HK-2 (cell line): ENCODE measurements at regions not wholly inside any gene's neighbourhood (a gene's known extent, or its start where the extent isn't known, plus 50 kb on each side); places are given as distances from the start of the nearest gene placed in this dataset.

Experiments
- DNase-seq: peaks from one replicate; pipeline ENCODE4 v3.0.0-alpha.2; 2018; ENCODE audit not compliant: unreplicated experiment

DNA sequence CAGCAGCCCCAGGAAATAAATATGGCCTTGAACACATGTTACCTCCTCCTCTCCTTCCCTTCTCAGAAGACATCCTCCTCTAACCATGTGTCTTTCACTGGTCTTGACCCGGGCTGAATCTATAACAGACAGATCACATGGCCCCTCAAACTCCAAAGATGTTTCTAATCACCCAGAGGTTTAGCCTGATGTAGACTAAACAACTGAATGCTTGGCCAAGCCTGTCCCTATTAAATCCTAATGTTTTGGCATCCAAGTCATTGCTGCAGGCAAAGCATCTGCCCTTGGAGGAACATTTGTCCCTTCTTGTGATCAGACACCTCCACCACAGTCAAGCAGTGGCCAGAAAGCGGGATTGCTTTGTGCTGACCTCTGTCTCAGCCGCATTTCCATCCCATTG is 65.5 kb downstream of the ANKRD60 start:
- no peak for DNase-seq

DNA sequence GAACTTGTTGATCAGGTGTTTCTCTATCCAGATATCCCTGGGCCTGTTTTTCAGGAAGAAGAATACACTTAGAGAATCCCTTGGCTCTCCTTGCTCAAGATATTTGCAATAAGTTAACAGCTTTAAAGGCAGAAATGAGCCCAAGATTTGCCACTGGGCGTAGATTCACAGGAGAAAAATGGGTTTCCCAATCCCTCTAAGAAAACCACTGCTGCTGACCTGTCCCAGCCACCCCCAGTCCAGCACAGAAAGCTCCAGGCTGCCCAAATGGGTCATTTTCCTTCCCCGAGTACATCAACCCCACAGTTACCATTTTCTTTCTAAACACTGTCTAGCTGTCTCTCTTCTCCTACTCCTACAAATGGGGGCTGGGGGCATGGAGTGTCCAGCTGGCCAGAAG is 67.3 kb downstream of the ANKRD60 start:
- no peak for DNase-seq

DNA sequence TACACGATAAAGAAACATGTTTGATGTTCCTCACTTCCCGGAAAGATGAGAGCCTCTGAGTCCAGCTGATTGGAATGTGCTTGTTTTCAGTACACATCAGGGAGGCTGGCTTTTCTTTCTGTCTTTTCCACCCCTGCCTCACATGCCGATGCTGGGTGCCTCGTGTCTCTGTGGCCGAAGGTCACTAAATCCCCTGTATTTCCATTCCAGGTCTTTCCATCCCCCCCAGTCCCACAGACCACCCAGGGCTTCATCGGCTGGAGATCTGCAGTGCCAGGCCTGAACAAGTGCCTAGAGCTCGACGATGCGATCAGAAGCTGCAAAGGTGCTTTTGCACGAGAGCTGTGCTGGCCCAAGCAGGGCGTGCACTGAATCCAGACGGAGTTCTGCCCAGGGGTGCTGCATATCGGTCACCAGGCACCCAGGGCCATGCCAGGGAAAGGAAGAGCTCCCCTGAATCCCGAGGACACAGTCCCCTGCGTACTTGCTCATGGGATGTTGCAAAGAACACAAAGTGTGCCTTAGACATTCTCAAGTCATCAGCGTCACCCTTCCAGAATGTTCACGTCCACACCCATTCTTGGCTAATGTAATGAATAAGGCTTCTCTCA is 67.9 kb downstream of the ANKRD60 start:
- DNase-seq, result no peak

DNA sequence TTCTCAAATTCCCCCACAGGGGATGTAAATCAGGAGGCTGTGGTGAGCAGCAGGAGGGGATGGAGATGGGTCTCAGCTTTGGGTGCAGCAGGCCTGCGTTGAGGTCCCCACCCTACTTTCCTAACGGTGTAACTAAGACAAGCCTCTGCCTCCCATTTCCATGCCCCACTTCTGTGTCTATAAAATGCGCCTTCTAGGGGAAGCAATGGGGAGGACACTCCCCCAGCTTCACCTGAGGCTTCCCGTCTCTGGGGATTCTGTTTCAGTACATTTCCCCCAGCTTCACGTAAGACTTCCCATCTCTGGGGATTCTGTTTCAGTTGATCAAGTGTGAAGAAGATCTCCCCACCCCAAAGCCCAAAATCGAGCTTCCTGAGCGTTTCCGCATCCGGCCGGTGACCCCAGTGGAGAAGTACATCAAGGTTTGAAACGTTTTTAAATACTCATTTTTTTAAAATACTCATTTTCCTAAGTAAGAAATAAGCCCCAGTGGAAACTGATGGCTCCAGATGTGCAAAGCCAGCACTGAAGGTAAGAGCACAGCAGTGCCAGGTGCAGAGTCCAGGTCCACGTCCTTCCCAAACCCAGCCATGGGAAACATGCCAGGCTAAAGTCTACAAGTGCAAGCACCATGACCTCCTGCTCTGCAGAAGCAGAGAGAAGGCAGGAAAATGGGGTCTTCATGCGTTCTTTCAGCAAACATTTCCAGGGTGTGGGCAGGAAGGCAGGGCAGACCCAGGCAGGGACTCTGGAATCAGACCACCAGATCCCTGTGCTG is 73.1 kb downstream of the ANKRD60 start:
- no peak for DNase-seq

DNA sequence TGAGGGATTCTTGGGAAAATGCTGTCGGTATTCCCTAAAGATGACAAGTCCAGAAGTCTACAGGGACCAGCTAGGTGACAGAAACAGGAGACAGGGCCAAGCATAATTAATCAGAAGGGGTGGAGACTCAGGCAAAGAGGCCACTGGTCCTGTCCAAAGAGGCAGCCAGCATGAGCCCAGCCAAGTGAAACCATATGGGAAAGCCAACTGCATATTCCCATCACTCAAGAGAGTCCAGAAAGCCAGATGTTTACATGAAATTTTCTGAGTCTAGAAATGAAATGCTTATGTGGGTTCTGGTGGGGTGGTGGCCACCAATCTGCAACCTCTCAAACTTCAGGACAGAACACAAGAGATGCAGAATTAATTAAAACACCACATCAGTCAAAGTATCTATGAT is 74.3 kb downstream of the ANKRD60 start:
- no peak for DNase-seq

DNA sequence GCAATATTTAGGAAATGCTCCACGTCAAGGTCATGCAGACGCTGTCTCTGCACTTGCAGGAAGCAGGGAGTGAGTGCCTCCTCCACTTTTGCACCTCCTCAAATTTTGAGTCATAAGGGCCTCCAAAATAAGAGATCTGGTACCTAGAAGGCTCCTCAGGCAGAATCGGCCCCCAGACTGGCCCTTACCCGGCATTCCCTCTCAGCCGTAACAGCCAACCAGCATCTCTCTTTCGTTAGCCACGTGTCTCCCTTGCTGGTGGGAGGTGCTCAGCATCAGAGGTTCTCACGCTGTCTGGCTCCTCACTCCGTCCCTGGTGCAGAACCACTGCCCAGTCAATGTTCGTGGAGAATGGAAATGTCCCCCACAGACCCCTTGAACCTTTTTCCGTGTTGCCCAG is 75.3 kb downstream of the ANKRD60 start:
- DNase-seq, result no peak

DNA sequence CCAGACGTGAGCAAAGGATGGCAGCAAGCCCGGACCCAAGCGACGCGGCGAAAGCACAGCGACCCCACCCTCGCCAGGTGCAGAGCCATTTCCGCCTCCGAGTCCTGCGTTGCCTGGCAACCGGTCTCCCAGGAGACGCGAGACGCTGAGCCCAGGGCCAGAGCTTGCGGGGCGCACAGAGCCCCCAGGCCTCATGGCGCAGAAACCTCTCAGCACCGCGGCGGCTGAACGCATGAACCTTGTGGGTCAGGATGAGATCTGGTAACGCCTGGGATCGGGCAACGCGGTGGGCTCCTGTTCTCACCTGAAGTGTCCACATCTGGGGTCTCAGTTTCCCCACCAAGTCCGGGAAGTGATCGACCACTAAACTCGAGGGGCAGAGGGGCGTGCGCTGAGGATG is 77.7 kb downstream of the ANKRD60 start:
- no peak for DNase-seq

DNA sequence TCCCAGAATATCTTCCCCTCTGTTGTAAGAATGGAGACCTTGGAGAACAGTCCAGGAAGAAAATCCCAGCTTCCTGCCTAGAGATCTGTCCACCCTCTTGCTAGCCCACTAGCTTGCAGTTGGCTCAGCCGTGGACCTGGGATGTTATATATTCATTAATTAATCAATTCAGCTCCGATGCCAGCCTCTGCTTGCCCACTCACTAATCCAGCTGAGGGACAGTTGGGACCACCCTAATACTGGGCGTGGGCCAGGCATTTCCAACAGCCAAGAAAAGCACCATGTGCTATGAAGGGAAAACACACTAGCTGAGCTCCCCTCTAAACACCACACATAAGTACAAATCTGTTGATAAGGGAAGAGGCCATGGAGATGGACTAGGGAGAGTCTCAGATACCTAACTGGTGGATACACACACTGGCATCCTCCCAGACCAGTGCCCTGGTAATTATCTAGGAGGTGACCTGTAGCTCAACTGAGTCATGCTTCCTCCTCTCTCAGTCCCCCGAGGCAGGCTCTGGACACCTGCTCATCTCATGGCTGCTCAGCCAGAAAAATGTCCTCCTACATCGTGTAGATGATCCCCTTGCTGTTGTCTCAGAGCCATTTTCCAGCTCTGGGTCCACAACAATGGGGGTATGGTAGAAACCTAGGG is 78.9 kb downstream of the ANKRD60 start:
- DNase-seq, result no peak

DNA sequence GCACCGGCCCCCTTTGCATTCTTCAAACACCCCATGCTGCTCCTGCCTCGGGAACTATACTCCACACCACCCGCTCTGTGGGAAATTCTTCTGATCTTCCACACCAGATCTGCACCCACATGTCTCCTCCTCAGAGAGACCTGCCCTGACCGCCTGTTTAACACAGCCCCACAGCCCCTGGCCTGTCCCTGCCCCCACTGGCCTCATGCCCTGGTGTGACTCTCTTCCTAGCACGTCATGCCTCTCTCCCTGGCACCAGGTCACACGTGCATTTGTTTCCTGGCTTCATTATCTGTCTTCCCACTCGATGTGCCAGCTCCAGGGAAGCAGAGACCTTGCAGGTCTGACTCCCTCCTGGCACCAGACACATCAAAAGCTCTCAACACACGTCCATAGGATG is 79.6 kb downstream of the ANKRD60 start:
- no peak for DNase-seq

DNA sequence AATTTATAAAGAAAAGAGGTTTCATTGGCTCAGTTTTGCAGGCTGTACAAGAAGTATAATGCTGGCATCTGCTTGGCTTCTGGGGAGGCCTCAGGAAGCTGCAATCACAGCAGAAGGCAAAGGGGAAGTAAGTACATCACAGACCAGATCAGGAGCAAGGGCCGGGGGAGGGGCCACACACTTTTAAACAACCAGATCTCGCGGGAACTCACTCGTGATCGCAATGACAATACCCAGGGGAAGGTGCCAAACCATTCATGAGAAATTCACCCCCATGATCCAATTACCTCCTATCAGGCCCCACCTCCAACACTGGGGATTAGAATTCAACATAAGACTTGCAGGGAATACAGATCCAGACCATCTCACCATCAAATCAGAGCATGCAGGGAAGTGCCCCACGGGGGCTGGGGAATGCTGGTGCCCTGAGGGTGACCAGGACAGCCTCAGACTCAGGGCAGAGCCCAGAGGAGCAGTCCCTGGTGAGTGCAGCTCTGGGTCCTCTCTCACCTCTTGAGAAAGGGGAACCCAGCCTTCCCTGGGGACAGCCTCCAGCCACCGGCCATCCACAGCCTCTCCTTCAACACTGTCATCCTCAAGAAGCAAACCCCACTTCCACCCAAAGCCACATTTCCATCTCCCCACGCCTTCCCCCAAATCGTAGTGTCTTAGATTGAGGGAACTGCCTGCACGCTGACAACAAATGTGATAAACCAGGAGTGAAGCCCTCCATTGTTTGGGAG is 80.7 kb downstream of the ANKRD60 start:
- no peak for DNase-seq

DNA sequence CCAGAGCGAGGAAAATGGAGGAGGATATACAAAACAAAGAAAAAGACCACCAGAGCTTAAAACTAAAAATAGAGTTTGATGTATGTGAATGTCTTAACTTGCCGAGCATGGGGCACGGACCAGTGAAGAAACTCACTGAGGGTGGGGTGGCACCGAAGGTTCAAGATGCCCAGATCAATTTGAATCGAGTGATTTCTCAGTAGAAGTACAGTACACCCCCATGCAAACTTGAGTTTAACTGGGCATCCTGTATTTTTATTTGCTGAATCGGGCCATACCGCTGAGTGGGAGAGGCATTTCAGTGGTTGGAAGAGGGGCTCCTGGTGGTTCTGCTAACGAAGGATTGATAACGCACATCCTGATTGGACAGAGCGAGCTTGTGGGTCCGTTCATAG is 81.7 kb downstream of the ANKRD60 start:
- DNase-seq, result no peak

DNA sequence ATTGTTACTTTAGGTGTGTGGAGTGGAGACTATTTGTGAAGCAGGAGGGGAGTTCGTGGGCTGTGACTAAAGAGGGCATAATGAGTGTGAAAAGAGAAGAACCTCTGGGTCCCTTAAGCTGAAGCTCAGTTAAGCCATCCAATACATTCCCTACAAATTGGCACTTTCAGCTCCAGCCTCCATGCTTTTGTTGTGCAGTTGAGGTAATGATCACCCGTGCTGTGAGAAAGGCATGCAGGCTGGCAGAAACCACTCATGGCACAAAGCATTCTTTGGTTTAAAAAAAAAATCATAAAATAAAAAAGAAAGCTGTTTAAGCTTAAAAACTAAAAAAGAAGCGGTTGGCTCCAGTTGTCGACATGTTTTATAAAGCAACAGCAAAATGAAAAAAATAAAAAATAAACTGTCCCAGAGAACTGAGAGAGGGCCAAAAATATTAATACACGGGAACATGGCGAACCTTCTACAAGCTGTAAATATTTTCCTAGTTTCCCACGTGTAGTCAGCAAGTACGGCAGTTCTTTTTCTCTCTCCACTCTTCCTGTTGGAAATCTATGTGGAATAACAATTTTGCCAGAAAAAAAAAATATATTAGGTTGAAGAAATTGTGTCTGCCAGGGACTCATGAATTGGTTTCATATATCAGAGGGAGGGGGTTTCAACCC is 82.2 kb downstream of the ANKRD60 start:
- DNase-seq, result no peak

DNA sequence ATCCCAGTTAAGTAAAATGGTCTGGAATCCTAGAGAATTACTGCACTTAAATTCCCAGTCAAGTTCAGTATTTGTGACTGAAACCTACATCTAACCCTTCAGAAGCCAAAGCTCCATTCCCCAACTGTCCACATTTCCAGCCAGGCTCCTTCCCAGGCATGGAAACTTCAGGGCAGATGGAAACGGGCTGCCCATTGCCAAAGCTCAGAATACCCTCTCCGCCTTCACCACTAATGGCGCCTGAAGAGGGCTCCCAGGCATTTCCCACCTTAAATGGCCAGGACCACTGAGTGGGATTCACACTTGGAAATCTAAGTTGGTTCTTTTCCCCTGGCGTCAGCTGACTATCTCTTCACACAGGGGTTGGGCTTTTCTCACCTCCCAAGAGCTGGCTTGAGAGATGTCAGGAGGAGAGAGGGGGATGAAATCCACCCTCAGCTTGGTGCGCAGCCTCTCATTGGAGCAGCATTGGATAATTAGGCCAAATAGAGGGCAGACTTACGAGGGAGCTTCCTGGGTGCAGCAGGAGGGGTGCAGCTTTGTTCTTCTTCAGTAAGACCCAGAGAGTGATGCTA is 82.9 kb downstream of the ANKRD60 start:
- DNase-seq, result no peak

DNA sequence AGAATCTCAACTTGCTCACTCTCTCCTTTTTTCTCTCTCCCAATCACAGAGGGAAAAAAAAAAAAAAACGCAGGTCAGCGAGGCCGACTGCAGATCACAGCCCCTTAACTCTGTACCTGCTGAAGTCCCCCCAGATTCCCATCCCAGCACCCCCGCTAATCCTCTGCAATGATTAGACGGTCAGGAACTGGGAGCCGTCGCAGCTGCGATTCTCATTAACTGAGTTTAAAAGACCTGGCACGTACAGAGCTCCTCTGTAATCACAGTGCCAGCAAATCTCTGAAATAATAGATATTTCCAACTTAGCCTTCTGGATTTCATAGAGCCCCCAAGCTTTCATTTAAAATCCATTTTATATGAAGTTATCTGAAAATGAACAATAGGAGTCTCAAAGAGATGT is 84.4 kb downstream of the ANKRD60 start:
- no peak for DNase-seq

DNA sequence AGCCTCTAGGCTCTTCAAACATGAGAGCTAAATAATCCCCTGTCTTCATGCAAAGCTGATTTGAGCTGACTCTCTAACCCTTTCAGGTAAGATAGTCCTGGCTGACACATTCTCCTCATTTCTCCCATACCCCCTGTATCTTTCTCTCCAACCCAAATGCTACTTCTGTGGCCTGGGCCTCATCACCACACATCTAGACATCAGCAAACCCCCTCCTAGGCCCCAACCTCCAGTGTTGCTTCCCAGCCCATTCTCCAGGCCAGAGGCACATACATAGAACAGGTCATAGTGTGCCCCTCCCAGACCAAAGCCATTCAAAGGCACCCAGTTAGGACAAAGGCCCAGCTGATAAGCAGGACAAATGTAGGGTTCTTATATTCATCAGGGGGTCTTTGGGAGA is 84.9 kb downstream of the ANKRD60 start:
- no peak for DNase-seq

DNA sequence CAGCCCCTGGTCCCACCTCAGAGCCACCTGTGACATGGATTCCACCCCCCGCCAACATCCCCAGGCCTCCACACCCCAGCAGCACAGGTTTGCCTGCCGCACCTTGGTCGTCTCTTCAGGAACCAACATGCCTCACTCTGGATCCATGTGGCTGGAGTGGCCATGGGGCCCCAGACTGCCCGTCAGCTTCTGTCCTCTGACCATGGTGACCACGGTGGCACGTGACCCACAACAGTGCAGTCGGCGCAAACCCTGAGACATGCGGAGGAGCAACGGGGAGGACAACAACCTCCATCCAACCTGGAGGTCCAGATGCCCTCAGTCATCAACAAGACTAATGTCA is 85.6 kb downstream of the ANKRD60 start:
- no peak for DNase-seq

DNA sequence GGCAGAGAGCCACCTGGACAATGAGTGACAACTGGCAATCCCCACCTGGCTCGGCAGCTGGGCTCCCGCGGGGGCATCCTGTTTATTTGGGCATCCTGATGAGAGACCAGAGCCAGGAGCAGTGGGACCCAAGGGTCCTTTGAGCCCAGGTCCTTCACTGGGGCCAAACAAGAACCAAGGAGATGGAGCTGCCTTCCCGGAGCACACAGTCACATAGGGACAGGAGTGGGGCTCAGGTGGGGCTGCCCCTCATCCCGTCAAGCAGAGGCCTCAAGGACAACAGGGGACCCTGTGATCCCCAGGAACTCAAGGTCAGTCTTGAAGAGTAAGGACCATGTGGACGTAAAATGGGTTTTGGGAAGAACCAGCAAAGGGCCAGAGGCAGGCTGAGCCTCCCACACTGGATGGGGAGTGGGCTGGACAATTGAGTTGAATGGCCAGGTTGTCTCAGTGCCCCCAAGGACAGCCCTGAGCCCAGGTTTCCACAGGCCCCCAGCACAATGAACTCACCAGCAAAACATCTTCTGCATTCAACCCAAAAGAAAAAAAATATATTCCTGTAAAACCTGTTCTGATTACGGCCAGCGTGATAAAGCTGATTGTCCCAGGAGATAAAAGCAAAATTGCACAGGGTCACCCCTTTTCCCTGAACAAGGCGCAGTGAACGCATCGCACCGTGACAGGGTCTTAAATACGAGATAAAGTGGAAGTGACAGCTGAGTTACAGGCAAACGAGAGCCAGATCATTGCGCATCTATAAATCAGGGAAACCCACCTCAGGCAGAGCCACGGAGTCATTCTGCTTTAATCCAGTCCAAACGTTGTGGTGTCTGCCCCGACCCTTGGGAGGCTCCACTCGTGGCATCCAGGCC is 86.2 kb downstream of the ANKRD60 start:
- DNase-seq, result no peak

DNA sequence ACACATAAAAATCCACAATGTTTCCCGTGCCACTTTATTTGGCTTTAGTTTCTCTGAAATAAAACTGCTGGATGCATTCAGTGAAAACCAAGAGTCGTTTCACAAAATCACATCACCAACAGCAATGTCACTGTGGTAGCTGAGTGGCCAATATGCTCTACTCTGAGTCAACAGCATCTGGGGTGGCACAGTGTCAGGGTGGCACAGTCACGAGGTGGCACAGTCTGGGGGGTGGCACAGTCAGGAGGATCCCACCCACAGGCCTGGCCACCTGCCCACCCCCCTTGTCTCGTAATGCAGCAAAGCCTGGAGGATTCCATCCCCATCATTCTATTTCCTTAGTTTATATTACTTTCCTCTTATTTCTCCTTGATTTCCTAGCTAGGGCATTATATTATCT is 87.0 kb downstream of the ANKRD60 start:
- no peak for DNase-seq

DNA sequence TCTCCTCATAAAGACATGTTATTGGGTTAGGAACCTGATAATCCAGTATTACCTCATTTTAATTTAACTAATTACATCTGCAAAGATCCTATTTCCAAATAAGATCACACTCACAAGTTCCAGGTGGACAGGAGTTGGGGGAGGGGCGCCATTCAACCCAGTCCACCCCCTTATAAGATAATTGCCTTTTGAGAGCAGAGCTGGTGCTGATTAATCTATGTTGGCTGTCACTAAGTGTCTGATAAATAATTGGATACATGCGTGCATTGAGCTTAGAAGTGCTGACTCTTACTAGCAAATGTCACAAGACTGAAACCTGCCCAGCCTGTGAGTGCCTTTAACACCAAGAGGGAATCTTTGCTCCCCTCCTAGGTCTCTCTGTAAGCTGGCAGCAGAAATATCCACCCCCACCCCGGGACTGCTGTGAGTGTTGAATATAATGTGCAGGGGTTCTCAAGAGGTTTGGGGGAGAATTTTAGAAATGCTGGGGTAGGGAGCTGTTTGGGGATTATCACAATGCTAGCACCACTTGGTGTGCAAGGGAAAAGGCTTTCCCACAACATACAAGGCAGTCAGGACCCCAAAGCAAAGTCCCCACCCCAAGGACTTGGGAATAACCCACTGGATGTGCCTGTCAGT is 87.5 kb downstream of the ANKRD60 start:
- DNase-seq, result no peak
